ENCODE measurements at regions not wholly inside any gene's neighbourhood (a gene's known extent, or its start where the extent isn't known, plus 50 kb on each side); places are given as distances from the start of the nearest gene placed in this dataset.

GRCh38 chr3:6362406-6362805, 498.5 kb upstream of the GRM7 start:
- TF ChIP-seq, protein P1, sequence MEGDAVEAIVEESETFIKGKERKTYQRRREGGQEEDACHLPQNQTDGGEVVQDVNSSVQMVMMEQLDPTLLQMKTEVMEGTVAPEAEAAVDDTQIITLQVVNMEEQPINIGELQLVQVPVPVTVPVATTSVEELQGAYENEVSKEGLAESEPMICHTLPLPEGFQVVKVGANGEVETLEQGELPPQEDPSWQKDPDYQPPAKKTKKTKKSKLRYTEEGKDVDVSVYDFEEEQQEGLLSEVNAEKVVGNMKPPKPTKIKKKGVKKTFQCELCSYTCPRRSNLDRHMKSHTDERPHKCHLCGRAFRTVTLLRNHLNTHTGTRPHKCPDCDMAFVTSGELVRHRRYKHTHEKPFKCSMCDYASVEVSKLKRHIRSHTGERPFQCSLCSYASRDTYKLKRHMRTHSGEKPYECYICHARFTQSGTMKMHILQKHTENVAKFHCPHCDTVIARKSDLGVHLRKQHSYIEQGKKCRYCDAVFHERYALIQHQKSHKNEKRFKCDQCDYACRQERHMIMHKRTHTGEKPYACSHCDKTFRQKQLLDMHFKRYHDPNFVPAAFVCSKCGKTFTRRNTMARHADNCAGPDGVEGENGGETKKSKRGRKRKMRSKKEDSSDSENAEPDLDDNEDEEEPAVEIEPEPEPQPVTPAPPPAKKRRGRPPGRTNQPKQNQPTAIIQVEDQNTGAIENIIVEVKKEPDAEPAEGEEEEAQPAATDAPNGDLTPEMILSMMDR (IDR thresholded peaks at IDR 0.05): no peak
- no peak for TF ChIP-seq POLR2AphosphoS5 (IDR thresholded peaks at IDR 0.05)

Measured in stomach (tissue), 4 donors.